ENCODE measurements at regions not wholly inside any gene's neighbourhood (a gene's known extent, or its start where the extent isn't known, plus 50 kb on each side); places are given as distances from the start of the nearest gene placed in this dataset.
A peak's percentile ranks its signal among the peaks of the same experiment; 100 is the strongest.

DNA sequence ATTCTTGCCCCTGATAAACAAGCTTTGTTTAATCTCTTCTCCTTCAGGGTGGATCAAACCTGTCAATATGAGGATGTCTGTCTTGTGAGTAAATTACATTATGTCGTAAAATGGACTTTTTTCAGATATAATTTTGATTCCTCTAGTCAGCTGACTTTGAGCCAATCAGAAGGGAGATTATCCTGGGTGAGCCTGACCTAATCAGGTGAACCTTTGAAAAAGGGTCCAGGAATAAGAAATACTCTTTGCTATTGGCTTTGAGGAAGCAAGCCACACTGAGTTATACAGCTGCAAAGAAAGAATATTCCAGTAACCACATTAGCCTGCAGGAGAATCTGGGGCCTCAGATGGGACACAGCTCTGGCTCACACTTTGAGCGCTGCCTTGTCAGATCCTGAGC lies 304.3 kb upstream of the ARRDC3 start:
- Histone ChIP-seq H3K27ac (replicated peaks; ENCODE audit: low read length) (no peak overlapping the region), H3K23ac (ENCODE audit: low read depth, low read length, poor library complexity) (no peak overlapping the region), H3K4me3 (ENCODE audit: low read length in 2 of 2) (no peak overlapping the region), H3K4ac (ENCODE audit: low read length) (no peak overlapping the region), H4K8ac (ENCODE audit: low read depth, low read length) (no peak overlapping the region), H3K4me1 (ENCODE audit: control insufficient read depth in 2 of 2, insufficient read depth in 1 of 2, low read depth in 1 of 2, low read length in 2 of 2) (no peaks in the 10 kb centered on the region), H2AFZ (ENCODE audit: low read length) (no peak overlapping the region), H4K91ac (ENCODE audit: low read depth, low read length, poor library complexity) (no peak overlapping the region), H2AK5ac (ENCODE audit: low read depth, low read length) (no peak overlapping the region), H2BK5ac (ENCODE audit: low read length) (no peak overlapping the region), H3K9ac (ENCODE audit: low read depth, low read length, poor library complexity) (no peak overlapping the region), H2BK15ac (ENCODE audit: low read length) (no peak overlapping the region), H3K4me2 (ENCODE audit: insufficient read depth, low read length, poor library complexity, severe bottlenecking) (no peak overlapping the region), H3K36me3 (replicated peaks in 1 of 2; ENCODE audit: control insufficient read depth in 2 of 2, insufficient read depth in 2 of 2, low read length in 2 of 2) (no peaks in the 10 kb centered on the region), H3K14ac (ENCODE audit: low read length) (no peak overlapping the region), H2BK12ac (ENCODE audit: low read length) (no peak overlapping the region), H3K18ac (ENCODE audit: low read length) (no peak overlapping the region), H3K79me1 (ENCODE audit: low read depth, low read length) (no peaks in the 10 kb centered on the region), H2BK120ac (ENCODE audit: low read depth, low read length) (no peak overlapping the region), H3K27me3 (ENCODE audit: control insufficient read depth in 3 of 3, insufficient read depth in 3 of 3, low read depth in 1 of 3, low read length in 3 of 3) (no peaks in the 10 kb centered on the region), H3K9me3 (replicated peaks in 1 of 2; ENCODE audit: control insufficient read depth in 2 of 2, insufficient read depth in 1 of 2, low read depth in 1 of 2, low read length in 2 of 2) (peaks cover 0 to 5% of the 10 kb centered on the region in 2 donors)
- no CpG with 5 or more reads among the region's 2 CpGs for WGBS, 2 donors (ENCODE audit: extremely low coverage in 2 of 2, insufficient read length in 2 of 2, insufficient replicate concordance in 1 of 2)
- DNase-seq (ENCODE audit: low spot score): no peak

- Histone ChIP-seq H2BK12ac (ENCODE audit: low read length) (no peak overlapping the region), H4K8ac (ENCODE audit: low read depth, low read length) (no peak overlapping the region), H3K4me3 (ENCODE audit: low read length in 2 of 2) (no peak overlapping the region), H3K9me3 (replicated peaks in 1 of 2; ENCODE audit: control insufficient read depth in 2 of 2, insufficient read depth in 1 of 2, low read depth in 1 of 2, low read length in 2 of 2) (peaks cover 0 to 2% of the 10 kb centered on the region in 2 donors), H3K4me2 (ENCODE audit: insufficient read depth, low read length, poor library complexity, severe bottlenecking) (no peak overlapping the region), H3K79me1 (ENCODE audit: low read depth, low read length) (no peaks in the 10 kb centered on the region), H3K18ac (ENCODE audit: low read length) (no peak overlapping the region), H2BK15ac (ENCODE audit: low read length) (no peak overlapping the region), H3K4ac (ENCODE audit: low read length) (no peak overlapping the region), H2AFZ (ENCODE audit: low read length) (no peak overlapping the region), H3K27ac (replicated peaks; ENCODE audit: low read length) (no peak overlapping the region), H3K4me1 (ENCODE audit: control insufficient read depth in 2 of 2, insufficient read depth in 1 of 2, low read depth in 1 of 2, low read length in 2 of 2) (no peaks in the 10 kb centered on the region), H3K9ac (ENCODE audit: low read depth, low read length, poor library complexity) (no peak overlapping the region), H3K23ac (ENCODE audit: low read depth, low read length, poor library complexity) (no peak overlapping the region), H2BK120ac (ENCODE audit: low read depth, low read length) (no peak overlapping the region), H3K27me3 (ENCODE audit: control insufficient read depth in 3 of 3, insufficient read depth in 3 of 3, low read depth in 1 of 3, low read length in 3 of 3) (no peaks in the 10 kb centered on the region), H2AK5ac (ENCODE audit: low read depth, low read length) (no peak overlapping the region), H2BK5ac (ENCODE audit: low read length) (no peak overlapping the region), H4K91ac (ENCODE audit: low read depth, low read length, poor library complexity) (no peak overlapping the region), H3K36me3 (replicated peaks in 1 of 2; ENCODE audit: control insufficient read depth in 2 of 2, insufficient read depth in 2 of 2, low read length in 2 of 2) (no peaks in the 10 kb centered on the region), H3K14ac (ENCODE audit: low read length) (no peak overlapping the region)
- DNase-seq (ENCODE audit: low spot score): no peak
- WGBS, 2 donors (ENCODE audit: extremely low coverage in 2 of 2, insufficient read length in 2 of 2, insufficient replicate concordance in 1 of 2): no CpG with 5 or more reads among the region's 1 CpG
Observed at GRCh38 chr5:91684625-91685024, 301.5 kb upstream of the ARRDC3 start.

DNA sequence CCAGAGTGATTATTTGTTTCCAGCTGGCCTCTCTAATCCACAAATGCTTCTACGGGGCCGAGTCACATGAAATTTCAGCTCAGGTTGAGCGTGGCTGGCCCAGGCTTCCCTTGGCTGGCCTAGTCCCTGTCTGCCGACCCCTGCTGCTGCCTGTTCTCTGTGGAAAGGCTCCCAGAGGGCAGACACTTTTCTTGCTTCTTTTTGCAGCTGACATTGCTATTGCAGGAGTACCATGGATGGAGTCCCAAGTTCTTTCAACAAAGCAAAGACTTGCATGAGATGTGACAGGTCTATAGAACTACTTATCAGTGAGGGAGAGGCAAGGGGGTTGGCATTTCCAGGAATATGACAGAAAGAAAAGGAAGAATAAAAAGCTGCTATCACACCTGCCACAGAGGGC lies 287.4 kb upstream of the ARRDC3 start:
- Histone ChIP-seq H2BK15ac (ENCODE audit: low read length) (no peak overlapping the region), H3K18ac (ENCODE audit: low read length) (no peak overlapping the region), H4K91ac (ENCODE audit: low read depth, low read length, poor library complexity) (no peak overlapping the region), H3K79me1 (ENCODE audit: low read depth, low read length) (no peaks in the 10 kb centered on the region), H3K23ac (ENCODE audit: low read depth, low read length, poor library complexity) (no peak overlapping the region), H3K4me1 (ENCODE audit: control insufficient read depth in 2 of 2, insufficient read depth in 1 of 2, low read depth in 1 of 2, low read length in 2 of 2) (peaks cover 4 to 15% of the 10 kb centered on the region in 2 donors), H3K4me2 (ENCODE audit: insufficient read depth, low read length, poor library complexity, severe bottlenecking) (no peak overlapping the region), H3K27ac (replicated peaks; ENCODE audit: low read length) (no peak overlapping the region), H3K9ac (ENCODE audit: low read depth, low read length, poor library complexity) (no peak overlapping the region), H3K4me3 (ENCODE audit: low read length in 2 of 2) (no peak overlapping the region), H2AFZ (ENCODE audit: low read length) (peak overlapping the region; percentile 85), H3K9me3 (replicated peaks in 1 of 2; ENCODE audit: control insufficient read depth in 2 of 2, insufficient read depth in 1 of 2, low read depth in 1 of 2, low read length in 2 of 2) (no peaks in the 10 kb centered on the region), H2BK120ac (ENCODE audit: low read depth, low read length) (no peak overlapping the region), H3K36me3 (replicated peaks in 1 of 2; ENCODE audit: control insufficient read depth in 2 of 2, insufficient read depth in 2 of 2, low read length in 2 of 2) (no peaks in the 10 kb centered on the region), H2BK12ac (ENCODE audit: low read length) (no peak overlapping the region), H3K14ac (ENCODE audit: low read length) (no peak overlapping the region), H2BK5ac (ENCODE audit: low read length) (no peak overlapping the region), H3K4ac (ENCODE audit: low read length) (no peak overlapping the region), H2AK5ac (ENCODE audit: low read depth, low read length) (no peak overlapping the region), H4K8ac (ENCODE audit: low read depth, low read length) (no peak overlapping the region), H3K27me3 (ENCODE audit: control insufficient read depth in 3 of 3, insufficient read depth in 3 of 3, low read depth in 1 of 3, low read length in 3 of 3) (no peaks in the 10 kb centered on the region)
- WGBS, 2 donors (ENCODE audit: extremely low coverage in 2 of 2, insufficient read length in 2 of 2, insufficient replicate concordance in 1 of 2): no CpG with 5 or more reads among the region's 4 CpGs
- DNase-seq (ENCODE audit: low spot score): no peak

GRCh38 chr5:91670122-91670521 lies 287.0 kb upstream of the ARRDC3 start:
- H4K91ac ChIP-seq (ENCODE audit: low read depth, low read length, poor library complexity): no peak overlapping the region
- H3K36me3 ChIP-seq (replicated peaks in 1 of 2; ENCODE audit: control insufficient read depth in 2 of 2, insufficient read depth in 2 of 2, low read length in 2 of 2): no peaks in the 10 kb centered on the region
- no peak for DNase-seq (ENCODE audit: low spot score)
- no peak overlapping the region for H3K4ac ChIP-seq (ENCODE audit: low read length)
- peak overlapping the region; percentile 85 for H2AFZ ChIP-seq (ENCODE audit: low read length)
- no peak overlapping the region for H2BK5ac ChIP-seq (ENCODE audit: low read length)
- H3K9ac ChIP-seq (ENCODE audit: low read depth, low read length, poor library complexity): no peak overlapping the region
- no peaks in the 10 kb centered on the region for H3K79me1 ChIP-seq (ENCODE audit: low read depth, low read length)
- H3K18ac ChIP-seq (ENCODE audit: low read length): no peak overlapping the region
- H2BK15ac ChIP-seq (ENCODE audit: low read length): no peak overlapping the region
- H3K23ac ChIP-seq (ENCODE audit: low read depth, low read length, poor library complexity): no peak overlapping the region
- no peak overlapping the region for H2BK120ac ChIP-seq (ENCODE audit: low read depth, low read length)
- no peaks in the 10 kb centered on the region for H3K27me3 ChIP-seq (ENCODE audit: control insufficient read depth in 3 of 3, insufficient read depth in 3 of 3, low read depth in 1 of 3, low read length in 3 of 3)
- no peak overlapping the region for H3K14ac ChIP-seq (ENCODE audit: low read length)
- no peak overlapping the region for H2AK5ac ChIP-seq (ENCODE audit: low read depth, low read length)
- no CpG with 5 or more reads among the region's 2 CpGs for WGBS, 2 donors (ENCODE audit: extremely low coverage in 2 of 2, insufficient read length in 2 of 2, insufficient replicate concordance in 1 of 2)
- H3K4me2 ChIP-seq (ENCODE audit: insufficient read depth, low read length, poor library complexity, severe bottlenecking): no peak overlapping the region
- no peak overlapping the region for H3K4me3 ChIP-seq (ENCODE audit: low read length in 2 of 2)
- H3K4me1 ChIP-seq (ENCODE audit: control insufficient read depth in 2 of 2, insufficient read depth in 1 of 2, low read depth in 1 of 2, low read length in 2 of 2): peaks cover 4 to 15% of the 10 kb centered on the region in 2 donors
- no peaks in the 10 kb centered on the region for H3K9me3 ChIP-seq (replicated peaks in 1 of 2; ENCODE audit: control insufficient read depth in 2 of 2, insufficient read depth in 1 of 2, low read depth in 1 of 2, low read length in 2 of 2)
- no peak overlapping the region for H3K27ac ChIP-seq (replicated peaks; ENCODE audit: low read length)
- no peak overlapping the region for H4K8ac ChIP-seq (ENCODE audit: low read depth, low read length)
- H2BK12ac ChIP-seq (ENCODE audit: low read length): no peak overlapping the region

Measured in neuronal stem cell (in vitro differentiated cells).